H1 (cell line): ENCODE measurements at regions not wholly inside any gene's neighbourhood (a gene's known extent, or its start where the extent isn't known, plus 50 kb on each side); places are given as distances from the start of the nearest gene placed in this dataset.

Source experiments
- CTCF ChIA-PET: fragments of 300-600 bp; sonication (Branson Sonifier 250); formaldehyde crosslinking; loops from one replicate; lab custom pipeline; 2021; ENCODE audit not compliant: partially characterized antibody; lab: Charles Lee
- POLR2A ChIA-PET: fragments of 300-600 bp; sonication (Branson Sonifier 250); formaldehyde crosslinking; loops from one replicate; lab custom pipeline; 2021; ENCODE audit warnings: inconsistent platforms; ENCODE audit not compliant: partially characterized antibody; lab: Charles Lee
- DNase-seq, 2 experiments: peaks; one replicate each; pipeline versions ENCODE4 v3.0.0 to v3.0.0-alpha.2; 2010 to 2022; ENCODE audit warnings: low spot score in 2 of 2, low read depth in 1 of 2, mixed read lengths in 1 of 2
- FAIRE-seq: peaks from 2 replicates; lab custom pipeline; 2011; peaks lifted over from hg19 to GRCh38; lab: Jason Lieb, UNC
- H2AFZ ChIP-seq: 2 replicates; pipeline ENCODE4 v1.8.1; 2012; ENCODE audit warnings: low read length, inconsistent platforms
- H2AK5ac ChIP-seq: 2 replicates; pipeline ENCODE4 v1.6.1; 2013; ENCODE audit warnings: low read depth, low read length
- H2BK120ac ChIP-seq: replicated peaks from 2 replicates; pipeline ENCODE3; 2013; ENCODE audit warnings: low read depth, low read length, inconsistent platforms
- H2BK12ac ChIP-seq: 2 replicates; pipeline ENCODE4 v1.6.1; 2013; ENCODE audit warnings: low read depth, low read length
- H2BK15ac ChIP-seq: 2 replicates; pipeline ENCODE4 v1.6.1; 2013; ENCODE audit warnings: low read length
- H2BK20ac ChIP-seq: 2 replicates; pipeline ENCODE4 v1.6.1; 2013; ENCODE audit warnings: low read length
- H2BK5ac ChIP-seq: 2 replicates; pipeline ENCODE4 v1.6.1; 2013; ENCODE audit warnings: low read depth, low read length
- H3K14ac ChIP-seq: 2 replicates; pipeline ENCODE4 v1.6.1; 2013; ENCODE audit warnings: inconsistent platforms; ENCODE audit not compliant: insufficient read length
- H3K18ac ChIP-seq: 2 replicates; pipeline ENCODE4 v1.6.1; 2013; ENCODE audit warnings: low read length; ENCODE audit errors: extremely low read depth
- H3K23ac ChIP-seq: 2 replicates; pipeline ENCODE4 v1.6.1; 2013; ENCODE audit warnings: inconsistent platforms; ENCODE audit not compliant: insufficient read length
- H3K23me2 ChIP-seq: 2 replicates; pipeline ENCODE4 v1.6.1; 2013; ENCODE audit warnings: low read depth, low read length
- H3K27ac ChIP-seq: 2 replicates; pipeline ENCODE4 v1.6.1; 2011; ENCODE audit warnings: low read depth, low read length, inconsistent platforms
- H3K27me3 ChIP-seq, 4 experiments: replicated peaks in 1 of 4; 1 replicate in 1 of 4; 2 replicates in 3 of 4; pipeline versions ENCODE4 v1.6.1 to v1.8.1; 2011 to 2013; ENCODE audit warnings: low read length in 3 of 4, mild to moderate bottlenecking in 3 of 4, inconsistent platforms in 2 of 4, mixed read lengths in 2 of 4, moderate library complexity in 1 of 4; ENCODE audit not compliant: control insufficient read depth in 3 of 4, insufficient read depth in 3 of 4; ENCODE audit errors: extremely low read depth in 1 of 4
- H3K36me3 ChIP-seq, 4 experiments: 2 replicates each; pipeline versions ENCODE4 v1.6.1 to v1.8.1; 2011 to 2013; ENCODE audit warnings: mild to moderate bottlenecking in 4 of 4, low read length in 3 of 4, moderate library complexity in 2 of 4, control low read depth in 1 of 4, inconsistent platforms in 1 of 4; ENCODE audit not compliant: insufficient read depth in 4 of 4, control insufficient read depth in 2 of 4
- H3K4ac ChIP-seq: replicated peaks from 2 replicates; pipeline ENCODE3; 2013; ENCODE audit warnings: low read length, low read depth, mixed read lengths, inconsistent platforms; ENCODE audit not compliant: insufficient read length
- H3K4me1 ChIP-seq, 4 experiments: replicated peaks in 1 of 4; 1 replicate in 1 of 4; 2 replicates in 3 of 4; pipeline versions ENCODE4 v1.6.1 to v1.8.1; 2011 to 2013; ENCODE audit warnings: low read length in 3 of 4, inconsistent platforms in 2 of 4, mixed read lengths in 1 of 4; ENCODE audit not compliant: insufficient read depth in 4 of 4, control insufficient read depth in 3 of 4
- H3K4me2 ChIP-seq, 2 experiments: 2 replicates each; pipeline versions ENCODE4 v1.6.1 to v1.8.1; 2011 to 2013; ENCODE audit warnings: low read depth in 2 of 2, low read length in 2 of 2, control low read depth in 1 of 2, inconsistent platforms in 1 of 2, mild to moderate bottlenecking in 1 of 2; ENCODE audit not compliant: insufficient read depth in 1 of 2
- H3K4me3 ChIP-seq, 4 experiments: fragments of 200-600, 300-600 bp in 1 of 4; sonication (generic), shearing (Covaris generic), sonication (Bioruptor Twin) in 1 of 4; 2 replicates each; pipeline versions ENCODE4 v1.5.1 to v1.8.1; 2011 to 2016; ENCODE audit warnings: low read length in 4 of 4, low read depth in 3 of 4, control low read depth in 2 of 4, inconsistent platforms in 2 of 4, mild to moderate bottlenecking in 2 of 4, mixed read lengths in 1 of 4, moderate library complexity in 1 of 4; ENCODE audit not compliant: insufficient read depth in 2 of 4; ENCODE audit errors: extremely low read depth in 1 of 4
- H3K56ac ChIP-seq: replicated peaks from 2 replicates; pipeline ENCODE3; 2013; ENCODE audit warnings: low read depth, mild to moderate bottlenecking, mixed read lengths, low read length, inconsistent platforms; ENCODE audit not compliant: insufficient read length
- H3K79me1 ChIP-seq: 2 replicates; pipeline ENCODE4 v1.6.1; 2013; ENCODE audit warnings: low read depth, low read length, control low read depth
- H3K79me2 ChIP-seq, 2 experiments: 2 replicates each; pipeline versions ENCODE4 v1.6.1 to v1.8.1; 2012 to 2013; ENCODE audit warnings: low read length in 2 of 2, mild to moderate bottlenecking in 2 of 2, inconsistent platforms in 1 of 2; ENCODE audit not compliant: insufficient read depth in 2 of 2, control insufficient read depth in 1 of 2
- H3K9ac ChIP-seq, 4 experiments: replicated peaks in 1 of 4; 1 replicate in 1 of 4; 2 replicates in 3 of 4; pipeline versions ENCODE4 v1.6.1 to v1.8.1; 2011 to 2013; ENCODE audit warnings: low read depth in 3 of 4, low read length in 3 of 4, control low read depth in 2 of 4, mild to moderate bottlenecking in 2 of 4, moderate library complexity in 2 of 4, inconsistent platforms in 1 of 4; ENCODE audit errors: extremely low read depth in 1 of 4
- H3K9me3 ChIP-seq, 2 experiments: 2 replicates each; pipeline versions ENCODE4 v1.6.1 to v1.8.1; 2012 to 2013; ENCODE audit warnings: mild to moderate bottlenecking in 2 of 2, moderate library complexity in 2 of 2, control low read depth in 1 of 2, inconsistent platforms in 1 of 2, low read depth in 1 of 2, low read length in 1 of 2, mixed read lengths in 1 of 2; ENCODE audit not compliant: insufficient read depth in 2 of 2
- H4K20me1 ChIP-seq, 2 experiments: replicated peaks in 1 of 2; 2 replicates each; pipeline versions ENCODE3 to v1.8.1; 2011 to 2013; ENCODE audit warnings: inconsistent platforms in 2 of 2, low read length in 2 of 2, mild to moderate bottlenecking in 1 of 2; ENCODE audit not compliant: insufficient read depth in 2 of 2, control insufficient read depth in 1 of 2
- H4K5ac ChIP-seq: 2 replicates; pipeline ENCODE4 v1.6.1; 2013; ENCODE audit warnings: low read length, low read depth, mixed read lengths, inconsistent platforms; ENCODE audit not compliant: insufficient read length
- H4K8ac ChIP-seq: 2 replicates; pipeline ENCODE4 v1.8.0; 2013; ENCODE audit warnings: mild to moderate bottlenecking, moderate library complexity, low read length, inconsistent platforms; ENCODE audit not compliant: insufficient read depth; ENCODE audit errors: extremely low read depth
- H4K91ac ChIP-seq: replicated peaks from 2 replicates; pipeline ENCODE3; 2013; ENCODE audit warnings: low read length, mixed read lengths, inconsistent platforms; ENCODE audit not compliant: insufficient read length
- BACH1 ChIP-seq: IDR thresholded peaks from 2 replicates; pipeline ENCODE4 v1.6.1; 2012; ENCODE audit warnings: low read length, improper control_type of control experiment
- CHD1 ChIP-seq: IDR thresholded peaks from 2 replicates; pipeline ENCODE4 v1.6.1; 2012; ENCODE audit warnings: low read depth, low read length, improper control_type of control experiment
- FOSL1 ChIP-seq: IDR thresholded peaks from 2 replicates; pipeline ENCODE4 v1.6.1; 2011; ENCODE audit warnings: mild to moderate bottlenecking, low read depth, low read length, moderate library complexity; ENCODE audit not compliant: insufficient read depth
- POLR2AphosphoS5 ChIP-seq: IDR thresholded peaks from 2 replicates; pipeline ENCODE4 v1.6.1; 2011; ENCODE audit warnings: low read depth, low read length
- RNF2 ChIP-seq: fragments of 200-900, 300-1000 bp; sonication (generic); IDR thresholded peaks from 2 replicates; pipeline ENCODE4 v1.7.1; 2016; ENCODE audit warnings: borderline replicate concordance, low read depth, mild to moderate bottlenecking, antibody characterized with exemption, low read length; ENCODE audit not compliant: poor library complexity, severe bottlenecking; ENCODE audit errors: missing control alignments
- SIRT6 ChIP-seq: IDR thresholded peaks from one replicate; pipeline ENCODE4 v1.7.1; 2012; ENCODE audit warnings: low read length, inconsistent platforms
- WGBS, 2 experiments: shearing (Covaris generic) in 1 of 2; methylation state at CpG; one replicate each; pipeline versions ENCODE4 v1.1.6 to v1.1.7; 2013 to 2015; ENCODE audit warnings: low lambda C conversion rate in 2 of 2, mixed read lengths in 2 of 2, inconsistent platforms in 1 of 2, low coverage in 1 of 2, missing lambda C conversion rate in 1 of 2; ENCODE audit not compliant: insufficient replicate concordance in 2 of 2, insufficient coverage in 1 of 2, insufficient read length in 1 of 2; ENCODE audit errors: extremely low coverage in 1 of 2, missing lambda C conversion rate in 1 of 2; 5-methylcytosine and 5-hydroxymethylcytosine counted together

DNA sequence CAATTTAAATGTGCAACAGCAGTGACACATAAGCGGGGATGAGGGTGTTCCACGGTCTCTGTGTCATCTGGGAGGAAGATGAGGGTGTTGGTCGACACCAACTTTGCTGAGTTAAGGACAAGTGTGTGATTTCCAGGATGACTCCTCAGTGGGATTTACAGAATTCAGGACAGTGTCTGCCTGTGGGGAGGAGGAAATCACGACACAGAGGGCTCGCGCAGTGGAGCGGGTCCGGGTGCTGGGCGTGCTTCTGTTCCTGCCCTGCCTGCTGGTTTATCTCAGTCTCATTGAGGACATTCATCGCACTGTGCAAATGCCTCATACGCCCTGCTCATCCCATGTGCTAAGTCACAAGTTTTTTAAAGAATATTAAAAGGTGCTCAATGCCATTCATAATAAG lies 73.7 kb upstream of the ADAMTS2 start:
- H3K79me1 ChIP-seq, result no peaks in the 10 kb centered on the region
- no peaks in the 10 kb centered on the region for H3K36me3 ChIP-seq
- no peak overlapping the region for H4K5ac ChIP-seq
- no peak for DNase-seq
- POLR2A ChIA-PET, result no interaction called here
- H3K4me1 ChIP-seq, result no peaks in the 10 kb centered on the region
- no peak overlapping the region for H3K4me2 ChIP-seq
- H3K4me3 ChIP-seq, result no peak overlapping the region
- no peak for FAIRE-seq
- H2BK20ac ChIP-seq, result no peak overlapping the region
- no peaks in the 10 kb centered on the region; a peak in 1 of 7 replicates for H3K27me3 ChIP-seq
- H3K14ac ChIP-seq, result no peak overlapping the region
- H4K8ac ChIP-seq, result no peak overlapping the region
- no peaks in the 10 kb centered on the region for H3K9me3 ChIP-seq
- H3K23ac ChIP-seq, result no peak overlapping the region
- H3K9ac ChIP-seq, result no peak overlapping the region
- H2AK5ac ChIP-seq, result no peak overlapping the region
- CTCF ChIA-PET, result no interaction called here
- no peaks in the 10 kb centered on the region for H3K23me2 ChIP-seq
- no peak overlapping the region for H2BK120ac ChIP-seq
- H2AFZ ChIP-seq, result no peak overlapping the region
- TF ChIP-seq BACH1 (no peak), POLR2AphosphoS5 (no peak), CHD1 (no peak), RNF2 (no peak), SIRT6 (no peak), FOSL1 (no peak)
- no peak overlapping the region for H2BK5ac ChIP-seq
- H2BK12ac ChIP-seq, result no peak overlapping the region
- no peak overlapping the region for H4K91ac ChIP-seq
- 90% methylated on average over 11 of the region's 11 CpGs; no CpG with 5 or more reads in 1 of the 2 experiments for WGBS, 2 experiments
- H3K18ac ChIP-seq, result no peak overlapping the region
- no peak overlapping the region for H3K27ac ChIP-seq
- H4K20me1 ChIP-seq, result no peaks in the 10 kb centered on the region
- H3K4ac ChIP-seq, result no peak overlapping the region
- no peaks in the 10 kb centered on the region for H3K79me2 ChIP-seq
- no peak overlapping the region for H2BK15ac ChIP-seq
- H3K56ac ChIP-seq, result no peak overlapping the region
